Loucy (cell line): ENCODE measurements at regions not wholly inside any gene's neighbourhood (a gene's known extent, or its start where the extent isn't known, plus 50 kb on each side); places are given as distances from the start of the nearest gene placed in this dataset.

Experiments used
- CTCF ChIP-seq: fragments of 200-600 bp; sonication (generic); conservative IDR thresholded peaks from 2 replicates; pipeline ENCODE4 v1.5.1; 2014; ENCODE audit warnings: mild to moderate bottlenecking, antibody characterized with exemption, low read length
- EZH2phosphoT487 ChIP-seq: fragments of 200-600 bp; IDR thresholded peaks from 2 replicates; pipeline ENCODE4 v1.6.1; 2018; ENCODE audit warnings: antibody characterized with exemption, mild to moderate bottlenecking, moderate library complexity, borderline replicate concordance

GRCh38 chr6:152916035-152916434 is 66.8 kb downstream of the FBXO5 start:
- TF ChIP-seq CTCF (no peak), EZH2phosphoT487 (no peak)
